Keratinocyte (primary cell): ENCODE measurements at regions not wholly inside any gene's neighbourhood (a gene's known extent, or its start where the extent isn't known, plus 50 kb on each side); places are given as distances from the start of the nearest gene placed in this dataset.

Experiments
- DNase-seq: peaks from one replicate; pipeline ENCODE4 v3.0.0-alpha.2; 2011; ENCODE audit warnings: low read depth, missing footprints, low spot score
- FAIRE-seq: peaks from 2 replicates; lab custom pipeline; 2011; peaks lifted over from hg19 to GRCh38; lab: Jason Lieb, UNC
- H2AFZ ChIP-seq: 2 replicates; pipeline ENCODE4 v1.6.0; 2012; ENCODE audit warnings: low read length, control low read depth, inconsistent platforms; ENCODE audit not compliant: control insufficient read depth
- H3K27ac ChIP-seq: 2 replicates; pipeline ENCODE4 v1.5.1; 2011; ENCODE audit warnings: low read length; ENCODE audit not compliant: control insufficient read depth, insufficient read depth
- H3K27me3 ChIP-seq: 3 replicates; pipeline ENCODE4 v1.6.0; 2011; ENCODE audit warnings: low read length; ENCODE audit not compliant: control insufficient read depth, insufficient read depth; ENCODE audit errors: extremely low read depth
- H3K36me3 ChIP-seq, 2 experiments: 2 replicates in 1 of 2; 3 replicates in 1 of 2; pipeline ENCODE4 v1.5.1; 2011; ENCODE audit warnings: low read length in 2 of 2, mild to moderate bottlenecking in 1 of 2; ENCODE audit not compliant: control insufficient read depth in 2 of 2, insufficient read depth in 2 of 2; ENCODE audit errors: extremely low read depth in 1 of 2
- H3K4me1 ChIP-seq: 3 replicates; pipeline ENCODE4 v1.5.1; 2011; ENCODE audit warnings: low read length; ENCODE audit not compliant: control insufficient read depth, insufficient read depth; ENCODE audit errors: extremely low read depth
- H3K4me2 ChIP-seq: 3 replicates; pipeline ENCODE4 v1.6.0; 2011; ENCODE audit warnings: low read depth, low read length; ENCODE audit not compliant: control insufficient read depth, insufficient read depth; ENCODE audit errors: extremely low read depth
- H3K4me3 ChIP-seq, 3 experiments: fragments of 200-600 bp in 1 of 3; sonication (generic) in 1 of 3; 2 replicates in 2 of 3; 3 replicates in 1 of 3; pipeline ENCODE4 v1.5.1; 2011 to 2016; ENCODE audit warnings: low read length in 3 of 3, mild to moderate bottlenecking in 3 of 3, control low read depth in 2 of 3, inconsistent platforms in 1 of 3, low read depth in 1 of 3, mixed read lengths in 1 of 3, mixed run types in 1 of 3, moderate library complexity in 1 of 3; ENCODE audit not compliant: control insufficient read depth in 2 of 3, insufficient read depth in 2 of 3; ENCODE audit errors: extremely low read depth in 1 of 3
- H3K79me2 ChIP-seq: 2 replicates; pipeline ENCODE4 v1.6.0; 2012; ENCODE audit warnings: low read length; ENCODE audit not compliant: control insufficient read depth, insufficient read depth
- H3K9ac ChIP-seq: 3 replicates; pipeline ENCODE4 v1.6.0; 2011; ENCODE audit warnings: low read length; ENCODE audit not compliant: control insufficient read depth, insufficient read depth; ENCODE audit errors: extremely low read depth
- H3K9me1 ChIP-seq: 3 replicates; pipeline ENCODE4 v1.6.0; 2011; ENCODE audit warnings: low read length; ENCODE audit not compliant: control insufficient read depth, insufficient read depth; ENCODE audit errors: extremely low read depth
- H3K9me3 ChIP-seq: 2 replicates; pipeline ENCODE4 v1.5.1; 2012; ENCODE audit warnings: low read depth, low read length; ENCODE audit not compliant: control insufficient read depth
- H4K20me1 ChIP-seq: 3 replicates; pipeline ENCODE4 v1.6.0; 2011; ENCODE audit warnings: low read length; ENCODE audit not compliant: control insufficient read depth, insufficient read depth; ENCODE audit errors: extremely low read depth
- EZH2 ChIP-seq: IDR thresholded peaks from one replicate; pipeline ENCODE4 v1.6.1; 2012; ENCODE audit warnings: inconsistent platforms, mild to moderate bottlenecking, low read length, moderate library complexity
- dilution Hi-C: fragments of 300-500 bp; cut with MboI; formaldehyde crosslinking; loops from one replicate; pipeline ENCODE4 v1.7.0; 2020; ENCODE audit warnings: low sequenced_read_pairs; ENCODE audit not compliant: extremely low pct_ligation_motif_present
- TF ChIP-seq, protein P1 (sequence below), 3 experiments: IDR thresholded peaks in 1 of 3; conservative IDR thresholded peaks in 1 of 3; optimal IDR thresholded peaks in 1 of 3; 2 replicates in 2 of 3; 3 replicates in 1 of 3; pipeline versions ENCODE3 to v1.5.1; 2011; ENCODE audit warnings: low read length in 3 of 3, mild to moderate bottlenecking in 3 of 3, moderate library complexity in 2 of 3, control low read depth in 1 of 3, inconsistent platforms in 1 of 3; ENCODE audit not compliant: insufficient read depth in 2 of 3; ENCODE audit errors: extremely low read depth in 1 of 3

DNA sequence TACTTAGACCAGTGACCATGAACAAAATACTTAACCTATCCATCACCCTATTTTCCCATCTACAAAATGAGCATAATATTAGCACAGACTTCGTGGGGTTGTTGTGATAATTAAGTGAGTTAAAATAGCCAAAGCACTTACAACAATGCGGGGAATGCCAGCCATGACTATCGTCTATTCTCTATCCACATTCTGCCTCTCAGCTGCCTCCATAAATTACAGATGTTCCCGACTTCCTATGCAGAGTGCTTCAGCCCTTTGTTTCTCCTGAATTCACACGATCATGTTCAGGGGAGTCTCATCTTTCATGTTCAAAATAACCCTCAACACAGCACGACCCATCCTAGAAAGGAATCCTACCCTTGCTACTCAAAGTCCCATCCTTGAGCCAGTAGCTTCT lies 211.6 kb downstream of the EN1 start:
- Histone ChIP-seq H2AFZ (no peak overlapping the region), H4K20me1 (no peaks in the 10 kb centered on the region), H3K27me3 (no peaks in the 10 kb centered on the region), H3K4me1 (no peaks in the 10 kb centered on the region), H3K79me2 (no peaks in the 10 kb centered on the region), H3K9me3 (no peaks in the 10 kb centered on the region), H3K9me1 (no peaks in the 10 kb centered on the region), H3K9ac (no peak overlapping the region), H3K36me3 (no peaks in the 10 kb centered on the region), H3K4me3 (no peak overlapping the region), H3K4me2 (no peak overlapping the region), H3K27ac (no peak overlapping the region)
- DNase-seq (no peak), FAIRE-seq (no peak)
- TF ChIP-seq EZH2: no peak
- TF ChIP-seq, protein P1, sequence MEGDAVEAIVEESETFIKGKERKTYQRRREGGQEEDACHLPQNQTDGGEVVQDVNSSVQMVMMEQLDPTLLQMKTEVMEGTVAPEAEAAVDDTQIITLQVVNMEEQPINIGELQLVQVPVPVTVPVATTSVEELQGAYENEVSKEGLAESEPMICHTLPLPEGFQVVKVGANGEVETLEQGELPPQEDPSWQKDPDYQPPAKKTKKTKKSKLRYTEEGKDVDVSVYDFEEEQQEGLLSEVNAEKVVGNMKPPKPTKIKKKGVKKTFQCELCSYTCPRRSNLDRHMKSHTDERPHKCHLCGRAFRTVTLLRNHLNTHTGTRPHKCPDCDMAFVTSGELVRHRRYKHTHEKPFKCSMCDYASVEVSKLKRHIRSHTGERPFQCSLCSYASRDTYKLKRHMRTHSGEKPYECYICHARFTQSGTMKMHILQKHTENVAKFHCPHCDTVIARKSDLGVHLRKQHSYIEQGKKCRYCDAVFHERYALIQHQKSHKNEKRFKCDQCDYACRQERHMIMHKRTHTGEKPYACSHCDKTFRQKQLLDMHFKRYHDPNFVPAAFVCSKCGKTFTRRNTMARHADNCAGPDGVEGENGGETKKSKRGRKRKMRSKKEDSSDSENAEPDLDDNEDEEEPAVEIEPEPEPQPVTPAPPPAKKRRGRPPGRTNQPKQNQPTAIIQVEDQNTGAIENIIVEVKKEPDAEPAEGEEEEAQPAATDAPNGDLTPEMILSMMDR (optimal IDR thresholded peaks at IDR 0.05 in 1 of 3, IDR thresholded peaks at IDR 0.05 in 1 of 3, conservative IDR thresholded peaks at IDR 0.05 in 1 of 3; ENCODE audit: extremely low read depth in 1 of 3, insufficient read depth in 2 of 3, low read length in 3 of 3): no peak
- dilution Hi-C loops: no loop called here

DNA sequence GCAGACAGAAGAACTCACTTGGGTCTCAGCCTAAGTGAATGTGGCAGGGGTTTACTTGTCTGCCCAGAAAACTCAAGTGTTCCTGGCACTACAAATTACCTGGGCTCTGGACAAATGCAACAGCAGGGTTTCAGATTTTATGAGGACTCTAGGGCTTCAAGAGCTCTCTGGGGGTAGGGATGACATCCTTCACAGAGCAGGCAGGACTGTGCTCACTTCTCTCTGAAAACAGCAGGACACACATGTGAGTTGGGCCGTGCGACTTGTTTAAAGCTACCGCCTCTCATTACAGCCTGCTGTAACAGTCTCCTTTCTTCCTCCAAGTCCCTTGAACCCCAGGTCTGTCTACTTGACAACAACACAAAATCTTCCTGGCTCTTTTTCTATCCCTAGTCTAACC lies 212.6 kb downstream of the EN1 start:
- Histone ChIP-seq H3K4me1 (no peaks in the 10 kb centered on the region), H3K4me2 (no peak overlapping the region), H3K9ac (no peak overlapping the region), H3K9me3 (no peaks in the 10 kb centered on the region), H2AFZ (no peak overlapping the region), H3K36me3 (no peaks in the 10 kb centered on the region), H3K9me1 (no peaks in the 10 kb centered on the region), H3K79me2 (no peaks in the 10 kb centered on the region), H3K27ac (no peak overlapping the region), H3K4me3 (no peak overlapping the region), H3K27me3 (no peaks in the 10 kb centered on the region), H4K20me1 (no peaks in the 10 kb centered on the region)
- no peak for DNase-seq
- TF ChIP-seq, protein P1 (optimal IDR thresholded peaks at IDR 0.05 in 1 of 3, IDR thresholded peaks at IDR 0.05 in 1 of 3, conservative IDR thresholded peaks at IDR 0.05 in 1 of 3; ENCODE audit: extremely low read depth in 1 of 3, insufficient read depth in 2 of 3, low read length in 3 of 3): no peak
- TF ChIP-seq EZH2: no peak
- FAIRE-seq: no peak
- dilution Hi-C loops: no loop called here
